Hepatocyte (in vitro differentiated cells): ENCODE measurements at regions not wholly inside any gene's neighbourhood (a gene's known extent, or its start where the extent isn't known, plus 50 kb on each side); places are given as distances from the start of the nearest gene placed in this dataset.

Experiments
- EZH2 ChIP-seq: fragments of 200-600 bp; sonication (generic); IDR thresholded peaks from 2 replicates; pipeline ENCODE4 v1.6.1; 2016; ENCODE audit warnings: antibody characterized with exemption, mild to moderate bottlenecking, borderline replicate concordance
- TF ChIP-seq, protein P1 (sequence below): fragments of 200-600 bp; sonication (generic); IDR thresholded peaks from 2 replicates; pipeline ENCODE4 v1.5.1; 2016; ENCODE audit warnings: antibody characterized with exemption, mild to moderate bottlenecking; ENCODE audit not compliant: poor library complexity

DNA sequence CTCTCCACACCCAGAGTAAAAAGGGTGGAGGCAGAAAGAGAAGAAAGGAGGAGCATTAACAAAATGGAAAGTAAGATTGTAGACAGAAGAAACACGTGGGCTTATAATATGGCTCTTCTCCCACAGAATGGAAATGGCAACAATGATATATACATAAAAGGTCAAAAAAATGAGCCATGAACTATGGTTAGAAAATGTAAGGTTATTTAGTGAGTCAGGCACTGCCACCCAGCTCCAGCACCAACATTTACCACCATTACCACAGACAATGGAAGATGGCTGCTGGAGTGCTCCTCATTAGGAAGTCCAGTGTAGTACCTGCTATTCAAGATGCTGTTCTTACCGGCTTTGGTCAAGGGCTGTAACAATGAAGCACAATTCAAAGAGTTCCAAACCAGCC is 258.0 kb downstream of the ZEB2 start:
- TF ChIP-seq, protein P1, sequence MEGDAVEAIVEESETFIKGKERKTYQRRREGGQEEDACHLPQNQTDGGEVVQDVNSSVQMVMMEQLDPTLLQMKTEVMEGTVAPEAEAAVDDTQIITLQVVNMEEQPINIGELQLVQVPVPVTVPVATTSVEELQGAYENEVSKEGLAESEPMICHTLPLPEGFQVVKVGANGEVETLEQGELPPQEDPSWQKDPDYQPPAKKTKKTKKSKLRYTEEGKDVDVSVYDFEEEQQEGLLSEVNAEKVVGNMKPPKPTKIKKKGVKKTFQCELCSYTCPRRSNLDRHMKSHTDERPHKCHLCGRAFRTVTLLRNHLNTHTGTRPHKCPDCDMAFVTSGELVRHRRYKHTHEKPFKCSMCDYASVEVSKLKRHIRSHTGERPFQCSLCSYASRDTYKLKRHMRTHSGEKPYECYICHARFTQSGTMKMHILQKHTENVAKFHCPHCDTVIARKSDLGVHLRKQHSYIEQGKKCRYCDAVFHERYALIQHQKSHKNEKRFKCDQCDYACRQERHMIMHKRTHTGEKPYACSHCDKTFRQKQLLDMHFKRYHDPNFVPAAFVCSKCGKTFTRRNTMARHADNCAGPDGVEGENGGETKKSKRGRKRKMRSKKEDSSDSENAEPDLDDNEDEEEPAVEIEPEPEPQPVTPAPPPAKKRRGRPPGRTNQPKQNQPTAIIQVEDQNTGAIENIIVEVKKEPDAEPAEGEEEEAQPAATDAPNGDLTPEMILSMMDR: no peak
- TF ChIP-seq EZH2: no peak
